ENCODE measurements at regions not wholly inside any gene's neighbourhood (a gene's known extent, or its start where the extent isn't known, plus 50 kb on each side); places are given as distances from the start of the nearest gene placed in this dataset.

DNA sequence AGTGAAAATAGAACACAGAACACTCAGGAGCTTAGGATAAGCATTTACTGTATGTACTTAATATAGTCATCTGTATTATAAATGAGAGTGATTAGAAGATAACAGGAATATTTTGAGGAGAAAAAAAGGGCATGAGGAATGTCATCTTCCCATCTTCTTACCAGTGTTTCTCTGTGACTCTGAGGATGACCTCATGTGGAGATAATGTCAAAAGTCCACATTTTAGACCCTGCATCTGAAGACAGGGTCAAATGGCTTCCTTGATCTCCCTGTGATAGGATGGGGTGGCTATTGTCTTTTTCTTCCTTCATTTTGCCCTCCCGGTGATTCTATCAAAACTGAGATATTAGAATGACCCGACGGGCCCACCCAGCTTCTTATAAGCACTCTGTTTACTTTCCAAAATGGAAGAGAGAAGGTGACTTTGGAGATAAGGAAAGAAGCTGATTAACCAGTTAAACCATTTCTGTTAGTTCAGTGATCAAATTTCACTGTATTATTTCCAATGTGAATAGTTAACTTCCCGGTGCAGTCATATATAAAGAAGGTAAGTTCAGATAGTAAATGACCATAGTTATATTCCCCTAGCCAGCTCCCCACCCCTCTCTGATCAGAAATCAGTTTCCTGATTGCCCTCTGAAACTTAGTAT lies 115.7 kb upstream of the SALL4 start:
- DNase-seq, result no peak

GRCh38 chr20:51916244-51916643 lies 113.9 kb upstream of the SALL4 start:
- DNase-seq, result no peak

DNA sequence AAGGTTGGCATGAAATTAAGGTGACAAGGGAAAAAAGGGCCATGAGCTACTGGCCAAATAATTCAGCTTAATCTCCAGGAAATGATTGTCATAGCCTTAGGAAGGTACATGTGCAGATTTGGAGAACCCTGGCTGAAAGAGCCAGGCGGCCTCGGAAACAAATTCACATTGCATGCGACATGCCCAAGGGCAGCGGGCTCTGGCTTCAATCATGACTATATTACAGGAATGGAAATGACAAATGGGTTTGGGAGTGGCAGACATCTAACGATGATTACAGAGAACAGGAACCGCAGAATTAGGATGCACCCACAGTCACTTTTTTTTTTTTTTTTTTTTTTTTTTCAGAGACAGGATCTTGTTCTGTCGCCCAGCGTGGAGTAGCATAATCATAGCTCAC lies 112.4 kb upstream of the SALL4 start:
- DNase-seq, result no peak

DNA sequence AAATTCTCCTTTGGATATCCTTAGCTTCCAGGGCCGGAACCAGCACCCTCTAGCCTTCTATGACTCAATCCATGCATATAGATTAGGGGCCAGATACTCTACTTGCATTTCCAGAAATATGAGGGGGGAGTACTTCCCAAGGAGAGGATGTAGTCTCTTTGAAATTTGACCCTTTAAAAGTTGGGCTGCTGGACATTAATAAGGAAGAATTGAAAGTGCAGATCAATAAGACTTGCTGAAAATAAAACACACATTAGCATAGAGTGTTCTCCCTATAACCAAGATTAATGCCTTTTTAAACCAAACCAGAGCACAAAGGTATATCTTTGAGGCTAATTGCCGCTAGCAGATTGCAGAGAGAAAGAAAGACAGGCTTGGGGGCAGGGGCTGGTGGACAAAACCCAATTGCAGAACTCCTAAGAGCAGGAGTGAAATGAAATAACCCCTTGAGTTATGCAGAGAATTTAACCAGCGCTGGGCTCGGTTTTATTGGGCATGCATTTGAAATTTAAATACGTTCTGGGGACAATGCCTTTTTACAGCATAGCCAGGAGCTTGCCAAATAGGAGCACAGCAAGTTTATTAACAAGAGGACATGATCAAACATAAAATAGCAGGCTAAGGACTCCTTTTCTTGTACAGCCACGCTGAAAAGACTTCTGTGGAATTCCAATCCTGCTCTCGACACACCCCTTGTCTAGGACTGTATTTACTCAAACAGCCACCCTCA lies 108.2 kb upstream of the SALL4 start:
- DNase-seq, result no peak

GRCh38 chr20:51906679-51907078 lies 104.4 kb upstream of the SALL4 start:
- DNase-seq, result no peak

DNA sequence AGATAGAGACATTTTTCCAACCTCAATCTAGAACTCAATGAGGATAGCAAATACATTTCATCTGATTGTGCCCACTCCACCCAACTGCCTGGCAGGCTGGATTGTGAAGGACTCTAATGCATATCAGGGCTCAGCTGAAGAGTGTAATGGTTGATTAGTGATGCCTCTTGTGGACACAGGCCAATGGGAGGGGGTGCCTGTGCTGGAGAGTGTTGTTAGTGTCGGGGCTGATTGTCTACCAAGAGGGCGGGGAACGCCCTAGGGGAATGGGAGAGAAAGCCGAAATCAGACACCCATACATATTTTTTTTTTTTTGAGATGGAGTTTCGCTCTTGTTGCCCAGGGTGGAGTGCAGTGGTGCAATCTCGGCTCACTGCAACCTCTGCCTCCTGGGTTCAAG lies 103.7 kb upstream of the SALL4 start:
- DNase-seq, result no peak

DNA sequence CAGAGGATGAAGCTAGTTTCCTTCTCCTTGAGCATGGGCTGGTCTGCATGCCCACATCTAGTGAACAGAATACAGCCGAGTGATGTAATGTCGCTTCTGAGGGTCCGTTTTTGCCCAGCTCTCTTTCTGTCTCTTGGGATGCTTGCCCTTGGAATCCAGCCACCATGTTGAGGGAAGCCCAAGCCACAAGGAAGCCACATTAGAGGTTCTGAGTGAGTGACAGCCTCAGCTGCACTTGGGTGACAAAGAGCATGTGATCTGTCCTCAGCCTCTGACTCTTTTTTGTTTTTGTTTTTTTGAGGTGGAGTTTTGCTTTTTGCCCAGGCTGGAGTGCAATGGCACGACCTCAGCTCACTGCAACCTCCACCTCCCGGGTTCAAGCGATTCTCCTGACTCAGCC lies 100.6 kb upstream of the SALL4 start:
- no peak for DNase-seq

DNA sequence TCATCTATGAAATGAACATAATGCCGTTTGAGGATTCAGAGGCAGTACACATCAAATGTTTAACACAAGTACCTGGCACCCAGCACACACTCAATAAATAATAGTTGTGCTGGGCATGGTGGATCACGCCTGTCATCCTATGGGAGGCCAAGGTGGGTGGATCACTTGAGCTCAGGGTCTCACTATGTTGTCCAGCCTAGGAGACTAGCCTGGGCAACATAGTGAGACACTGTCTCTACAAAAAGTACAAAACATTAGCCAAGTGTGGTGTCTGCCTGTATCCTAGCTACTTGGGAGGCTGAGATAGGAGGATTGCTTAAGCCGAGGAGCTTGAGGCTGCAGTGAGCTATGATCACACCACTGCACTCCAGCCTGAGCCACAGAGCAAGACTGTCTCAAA lies 98.1 kb upstream of the SALL4 start:
- no peak for DNase-seq

DNA sequence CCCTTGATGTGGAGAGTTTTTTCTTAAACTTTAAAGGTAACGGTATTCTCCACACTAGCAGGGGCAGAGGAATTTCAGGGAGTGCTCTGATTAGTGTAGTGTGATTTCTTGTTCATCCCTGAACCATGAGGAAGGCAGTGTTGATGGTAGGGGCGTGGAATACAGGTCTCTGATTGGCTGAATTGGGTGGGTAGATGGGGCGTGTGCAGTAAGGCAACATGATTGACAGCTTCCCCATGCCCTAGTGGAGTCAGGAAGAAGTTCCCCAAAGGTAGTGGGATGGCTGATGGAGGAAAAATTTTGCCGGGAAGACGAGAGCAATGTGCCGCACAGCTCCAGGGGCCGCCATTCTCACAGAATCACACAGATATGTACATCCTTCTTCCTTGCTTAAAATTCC lies 97.4 kb upstream of the SALL4 start:
- no peak for DNase-seq

GRCh38 chr20:51898788-51899187 lies 96.5 kb upstream of the SALL4 start:
- DNase-seq, result no peak

- DNase-seq, result no peak
Observed at GRCh38 chr20:51894619-51895018, 92.3 kb upstream of the SALL4 start.

- no peak for DNase-seq
Observed at GRCh38 chr20:51894201-51894600, 91.9 kb upstream of the SALL4 start.

DNA sequence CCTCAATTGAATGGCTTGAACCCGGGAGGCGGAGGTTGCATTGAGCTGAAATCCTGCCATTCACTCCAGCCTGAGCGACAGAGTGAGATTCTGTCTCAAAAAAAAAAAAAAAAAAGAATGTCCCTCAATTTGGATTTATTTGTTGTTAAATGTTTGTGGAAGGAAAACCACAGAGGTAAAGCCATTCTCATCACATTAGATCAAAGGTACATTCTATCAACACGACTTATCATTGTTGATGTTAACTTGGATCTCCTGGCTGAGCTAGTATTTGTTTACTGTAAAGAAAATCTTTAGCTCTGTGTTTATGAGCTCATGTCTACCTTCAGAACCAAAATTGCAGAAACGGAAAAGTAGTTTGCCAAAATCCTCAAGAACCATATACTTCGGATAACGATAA lies 91.4 kb upstream of the SALL4 start:
- no peak for DNase-seq

DNA sequence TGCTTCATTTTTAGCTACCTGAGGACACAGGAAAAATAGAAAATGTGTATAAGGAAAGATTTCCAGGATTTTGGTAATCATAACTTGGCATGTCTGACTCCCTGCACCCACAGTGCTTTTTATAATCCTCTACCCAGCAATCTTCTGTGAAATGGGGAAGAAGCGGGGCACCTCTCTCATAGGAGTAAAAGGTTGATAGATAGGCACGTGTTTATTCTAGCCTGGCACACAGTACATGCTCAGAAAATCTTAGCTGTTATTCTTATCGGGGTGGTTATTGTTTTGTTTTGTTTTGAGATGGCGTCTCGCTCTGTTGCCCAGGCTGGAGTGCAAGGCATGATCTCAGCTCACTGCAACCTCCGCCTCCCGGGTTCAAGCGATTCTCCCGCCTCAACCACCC lies 87.7 kb upstream of the SALL4 start:
- DNase-seq, result no peak

GRCh38 chr20:51889466-51889865 lies 87.1 kb upstream of the SALL4 start:
- no peak for DNase-seq

DNA sequence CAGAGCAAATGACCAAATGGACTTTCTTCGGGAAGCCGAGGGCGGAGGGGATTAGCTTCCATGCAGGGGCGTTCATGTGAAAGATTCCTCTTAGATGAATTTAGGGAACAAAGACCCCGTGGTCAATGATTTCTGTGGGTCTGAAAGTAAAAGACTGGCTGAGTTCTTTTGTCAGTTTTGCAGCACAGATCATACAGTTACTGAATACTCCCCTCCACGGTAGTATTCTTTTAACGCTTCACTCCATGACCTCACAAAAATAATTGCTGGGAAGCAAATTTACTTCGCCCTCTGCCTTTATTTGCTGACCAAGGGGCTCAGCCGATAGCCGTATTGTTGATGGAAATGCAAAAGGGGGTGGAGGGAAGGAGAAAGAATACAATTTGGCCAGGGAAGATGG lies 86.0 kb upstream of the SALL4 start:
- DNase-seq, result no peak

DNA sequence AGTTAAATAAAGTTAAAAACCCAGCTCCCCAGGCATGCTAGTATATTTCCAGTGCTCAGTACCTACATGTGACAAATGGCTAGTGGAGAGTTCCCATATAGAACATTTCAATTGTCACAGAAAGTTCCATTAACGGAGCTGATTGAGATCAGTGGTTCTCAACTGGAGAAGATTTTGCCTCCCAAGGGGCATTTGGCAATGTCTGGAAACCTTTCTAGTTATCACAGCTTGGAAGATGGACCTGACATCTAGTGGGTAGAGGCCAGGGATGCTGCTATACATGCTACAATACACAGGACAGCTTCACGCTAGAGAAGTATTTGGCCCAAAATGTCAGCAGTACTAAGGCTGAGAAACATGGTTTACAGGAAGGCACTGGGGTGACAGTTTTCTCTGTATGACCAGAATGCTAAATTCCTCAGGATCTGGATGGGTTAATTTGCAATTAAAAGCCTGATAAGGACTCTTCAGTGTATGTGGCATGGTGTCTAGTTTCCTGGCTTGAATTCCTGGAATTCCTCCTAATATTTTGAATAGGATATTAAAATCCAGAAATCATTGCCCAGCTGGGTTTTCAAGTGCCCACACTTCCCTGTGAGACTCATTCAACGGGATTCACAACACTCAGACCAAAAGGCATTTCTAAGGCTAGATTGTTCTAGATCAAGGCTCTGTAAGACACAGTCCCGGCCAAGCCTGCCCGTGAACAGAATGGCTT lies 84.7 kb upstream of the SALL4 start:
- DNase-seq, result no peak

- DNase-seq, result no peak
Observed at GRCh38 chr20:51886341-51886740, 84.0 kb upstream of the SALL4 start.

DNA sequence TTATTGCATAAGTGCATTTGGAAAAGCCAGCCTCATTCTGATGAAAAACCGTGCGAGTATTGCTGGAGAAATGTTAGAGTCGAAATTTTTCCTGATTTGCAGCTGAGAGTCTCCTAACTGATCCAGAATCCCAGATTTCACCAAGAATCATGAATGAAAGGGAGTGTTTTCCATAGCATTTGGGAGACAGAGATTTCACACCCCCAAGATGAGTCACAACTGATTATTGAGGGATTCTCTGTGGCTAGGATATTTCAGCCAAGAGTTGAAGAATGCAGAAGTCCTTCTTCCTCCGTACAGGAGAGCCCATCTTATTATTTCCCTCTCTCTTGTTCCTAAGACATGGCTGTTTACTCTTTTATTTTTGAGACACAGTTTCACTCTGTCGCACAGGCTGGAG lies 82.2 kb upstream of the SALL4 start:
- no peak for DNase-seq

GRCh38 chr20:51880188-51880587 lies 77.9 kb upstream of the SALL4 start:
- DNase-seq, result no peak

DNA sequence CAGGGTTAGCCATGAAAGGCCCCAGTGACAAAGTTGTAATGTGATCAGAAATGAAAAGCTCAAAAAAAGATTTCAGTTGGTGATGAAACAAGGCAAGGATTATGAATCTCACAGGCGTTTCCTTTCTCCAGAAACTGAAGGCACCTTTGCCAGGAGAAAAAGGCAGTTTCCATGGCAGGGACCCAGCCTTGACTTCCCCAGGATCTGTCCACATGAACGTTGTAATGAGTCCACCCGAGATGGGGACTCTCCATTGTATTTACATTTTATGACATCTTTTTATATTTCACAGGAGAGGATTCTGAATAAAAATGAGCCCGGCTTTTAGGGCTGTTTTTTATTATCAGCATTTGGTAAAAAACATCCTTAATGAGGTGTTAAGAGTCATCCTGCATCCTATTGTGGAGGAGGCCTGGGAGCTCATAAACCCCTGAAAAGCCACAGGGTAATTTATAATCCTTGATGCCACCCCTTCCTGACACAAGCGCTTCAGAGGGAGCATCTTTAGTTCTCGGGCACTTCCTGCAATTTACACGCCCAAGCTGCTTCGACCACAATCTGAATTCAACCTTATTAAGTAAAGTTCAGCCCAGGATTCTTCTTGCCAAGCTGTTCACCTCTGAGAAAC lies 74.1 kb upstream of the SALL4 start:
- DNase-seq, result no peak

- no peak for DNase-seq
Observed at GRCh38 chr20:51873652-51874051, 71.3 kb upstream of the SALL4 start.

- DNase-seq, result no peak
Observed at GRCh38 chr20:51871943-51872342, 69.6 kb upstream of the SALL4 start.

DNA sequence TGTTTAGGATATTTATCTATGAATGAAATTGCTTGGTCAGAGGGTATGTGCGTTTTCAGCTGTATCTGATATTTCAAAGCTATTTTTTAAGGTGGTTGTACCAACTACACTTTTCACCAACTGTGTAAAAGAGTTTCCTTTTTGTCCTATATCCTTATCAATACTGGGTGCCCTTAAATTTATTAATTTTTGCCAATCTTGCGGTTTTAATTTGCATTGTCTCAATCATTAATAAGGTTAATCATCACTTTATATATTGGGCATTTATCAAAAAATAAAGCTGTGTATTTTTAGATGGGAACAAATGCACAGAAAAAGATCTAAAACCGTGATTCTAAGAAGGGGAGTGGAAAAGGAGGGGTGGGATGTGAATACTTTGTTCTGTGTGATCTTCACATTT lies 66.7 kb upstream of the SALL4 start:
- no peak for DNase-seq

Data from AML-193 (cell line).